DOHH2 (cell line): ENCODE measurements at regions not wholly inside any gene's neighbourhood (a gene's known extent, or its start where the extent isn't known, plus 50 kb on each side); places are given as distances from the start of the nearest gene placed in this dataset.
"Not testable (repeated sequence)": the region's sequence is repeated elsewhere in the genome, so short reads cannot be mapped to it uniquely, and the experiment has no call there.

Source experiments
- H3F3A ChIP-seq: fragments of 200-600 bp; sonication (generic), shearing (Covaris generic); 2 replicates; pipeline ENCODE4 v1.6.0; 2016; ENCODE audit warnings: antibody characterized with exemption, mild to moderate bottlenecking; ENCODE audit not compliant: control insufficient read depth, insufficient read depth
- H3K27ac ChIP-seq: fragments of 200-600 bp; sonication (generic); 2 replicates; pipeline ENCODE4 v1.5.1; 2014; ENCODE audit warnings: low read depth, mild to moderate bottlenecking, low read length, moderate library complexity
- H3K27me3 ChIP-seq: fragments of 200-600 bp; sonication (generic); 2 replicates; pipeline ENCODE4 v1.6.1; 2014; ENCODE audit warnings: mild to moderate bottlenecking, low read length, mixed read lengths; ENCODE audit not compliant: control insufficient read depth
- H3K36me3 ChIP-seq: fragments of 200-600 bp; sonication (generic); 2 replicates; pipeline ENCODE4 v1.6.1; 2014; ENCODE audit warnings: mild to moderate bottlenecking, low read length, moderate library complexity, mixed read lengths; ENCODE audit not compliant: control insufficient read depth
- H3K4me1 ChIP-seq: fragments of 200-600 bp; sonication (generic); 2 replicates; pipeline ENCODE4 v1.6.1; 2014; ENCODE audit warnings: mild to moderate bottlenecking, low read length, mixed read lengths; ENCODE audit not compliant: control insufficient read depth
- H3K4me2 ChIP-seq: fragments of 200-600 bp; sonication (generic); 2 replicates; pipeline ENCODE4 v1.6.0; 2014; ENCODE audit warnings: mild to moderate bottlenecking, low read length, moderate library complexity
- H3K4me3 ChIP-seq: fragments of 200-600 bp; sonication (generic); 2 replicates; pipeline ENCODE4 v1.5.1; 2014; ENCODE audit warnings: mild to moderate bottlenecking, low read length, mixed read lengths
- H3K79me2 ChIP-seq: fragments of 200-600 bp; sonication (generic); 2 replicates; pipeline ENCODE4 v1.6.1; 2014; ENCODE audit warnings: mild to moderate bottlenecking, low read length, mixed read lengths; ENCODE audit not compliant: control insufficient read depth
- H3K9me2 ChIP-seq: fragments of 200-600 bp; sonication (generic); replicated peaks from 2 replicates; pipeline ENCODE4 v1.6.1; 2014; ENCODE audit warnings: mild to moderate bottlenecking, low read length, mixed read lengths; ENCODE audit not compliant: control insufficient read depth
- H3K9me3 ChIP-seq: fragments of 200-600 bp; sonication (generic); 2 replicates; pipeline ENCODE4 v1.6.1; 2014; ENCODE audit warnings: antibody characterized with exemption, low read length, mixed read lengths; ENCODE audit not compliant: control insufficient read depth, insufficient read depth
- H4K20me1 ChIP-seq: fragments of 200-600 bp; sonication (generic); 2 replicates; pipeline ENCODE4 v1.6.0; 2014; ENCODE audit warnings: low read depth, mild to moderate bottlenecking, antibody characterized with exemption, low read length, moderate library complexity; ENCODE audit not compliant: control insufficient read depth, insufficient read depth
- CTCF ChIP-seq: fragments of 200-600 bp; sonication (generic); IDR thresholded peaks from one replicate; pipeline ENCODE4 v1.5.1; 2014; ENCODE audit warnings: antibody characterized with exemption, mild to moderate bottlenecking, low read depth, low read length; ENCODE audit not compliant: poor library complexity, severe bottlenecking
- EZH2phosphoT487 ChIP-seq: fragments of 200-600 bp; sonication (generic); IDR thresholded peaks from 2 replicates; pipeline ENCODE4 v1.6.1; 2017; ENCODE audit warnings: borderline replicate concordance, mild to moderate bottlenecking, antibody characterized with exemption, low read length, moderate library complexity, mixed read lengths

- Histone ChIP-seq H3K4me1 (peaks cover 4% of the 10 kb centered on the region; the same call in 1 of the 2 replicates), H3K4me3 (no peak overlapping the region), H3K27ac (no peak overlapping the region), H3K9me2 (no peaks in the 10 kb centered on the region), H3K4me2 (no peak overlapping the region), H3K27me3 (no peaks in the 10 kb centered on the region), H4K20me1 (no peaks in the 10 kb centered on the region), H3K9me3 (no peaks in the 10 kb centered on the region), H3K36me3 (no peaks in the 10 kb centered on the region), H3F3A (no peaks in the 10 kb centered on the region), H3K79me2 (no peaks in the 10 kb centered on the region)
- TF ChIP-seq CTCF: no peak
These were observed 126.7 kb upstream of the MRI1 start for GRCh38 chr19:13637664-13638063.

DNA sequence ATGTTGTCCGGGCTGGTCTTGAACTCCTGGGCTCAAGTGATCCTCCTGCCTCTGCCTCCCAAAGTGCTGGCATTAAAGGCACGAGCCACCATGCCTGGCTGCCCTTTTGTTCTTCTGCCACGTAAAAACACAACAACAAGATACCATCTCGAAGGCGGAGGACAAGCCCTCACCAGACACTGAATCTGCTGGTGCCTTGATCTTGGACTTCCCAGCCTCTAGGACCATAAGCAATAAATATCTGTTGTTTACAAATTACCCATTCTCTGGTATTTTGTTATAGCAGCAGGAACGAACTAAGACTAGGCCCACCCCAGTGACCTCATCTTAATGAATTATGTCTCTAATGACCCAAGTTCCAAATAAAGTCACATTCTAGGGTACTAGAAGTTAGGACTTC, 128.4 kb upstream of the CACNA1A start:
- Histone ChIP-seq H3K36me3 (no peaks in the 10 kb centered on the region), H3K4me2 (no peak overlapping the region), H3K27ac (no peak overlapping the region), H3K79me2 (no peaks in the 10 kb centered on the region), H3K4me1 (peaks cover 4% of the 10 kb centered on the region; the same call in 1 of the 2 replicates), H3K4me3 (no peak overlapping the region), H3K9me3 (no peaks in the 10 kb centered on the region), H3K9me2 (no peaks in the 10 kb centered on the region), H4K20me1 (no peaks in the 10 kb centered on the region), H3K27me3 (no peaks in the 10 kb centered on the region), H3F3A (no peaks in the 10 kb centered on the region)
- TF ChIP-seq EZH2phosphoT487 (no peak), CTCF (no peak)

DNA sequence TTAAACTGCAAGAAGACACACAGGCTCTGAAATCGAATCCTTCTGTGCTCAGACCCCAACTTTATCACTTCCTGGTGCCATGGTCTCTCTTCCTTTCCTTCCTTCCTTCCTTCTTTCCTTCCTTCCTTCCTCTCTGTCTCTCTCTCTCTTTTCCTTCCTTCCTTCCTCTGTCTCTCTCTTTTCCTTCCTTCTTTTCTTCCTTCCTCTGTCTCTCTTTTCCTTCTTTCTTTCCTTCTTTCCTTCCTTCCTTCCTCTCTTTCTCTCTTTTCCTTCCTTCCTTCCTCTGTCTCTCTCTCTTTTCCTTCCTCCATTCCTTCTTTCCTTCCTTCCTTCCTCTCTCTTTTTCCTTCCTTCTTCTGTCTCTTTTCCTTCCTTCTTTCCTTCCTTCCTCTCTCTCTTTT, 127.2 kb upstream of the CACNA1A start:
- Histone ChIP-seq H3K9me2 (no peaks in the 10 kb centered on the region), H3K4me3 (no peak overlapping the region), H3K4me1 (peaks cover 4% of the 10 kb centered on the region; the same call in 1 of the 2 replicates), H4K20me1 (no peaks in the 10 kb centered on the region), H3K27ac (no peak overlapping the region), H3K79me2 (no peaks in the 10 kb centered on the region), H3K27me3 (no peaks in the 10 kb centered on the region), H3K36me3 (no peaks in the 10 kb centered on the region), H3K4me2 (no peak overlapping the region), H3F3A (no peaks in the 10 kb centered on the region), H3K9me3 (no peaks in the 10 kb centered on the region)
- TF ChIP-seq CTCF (no peak), EZH2phosphoT487 (no peak)

- Histone ChIP-seq H3K9me2 (no peaks in the 10 kb centered on the region), H3K4me3 (no peak overlapping the region), H3K4me1 (peaks cover 4% of the 10 kb centered on the region; the same call in 1 of the 2 replicates), H3K79me2 (no peaks in the 10 kb centered on the region), H3K27me3 (no peaks in the 10 kb centered on the region), H3K9me3 (no peaks in the 10 kb centered on the region), H4K20me1 (no peaks in the 10 kb centered on the region), H3F3A (no peaks in the 10 kb centered on the region), H3K27ac (no peak overlapping the region), H3K4me2 (no peak overlapping the region), H3K36me3 (no peaks in the 10 kb centered on the region)
- no peak for TF ChIP-seq EZH2phosphoT487
- TF ChIP-seq CTCF: no peak
These were observed 126.8 kb upstream of the CACNA1A start for GRCh38 chr19:13633109-13633508.

DNA sequence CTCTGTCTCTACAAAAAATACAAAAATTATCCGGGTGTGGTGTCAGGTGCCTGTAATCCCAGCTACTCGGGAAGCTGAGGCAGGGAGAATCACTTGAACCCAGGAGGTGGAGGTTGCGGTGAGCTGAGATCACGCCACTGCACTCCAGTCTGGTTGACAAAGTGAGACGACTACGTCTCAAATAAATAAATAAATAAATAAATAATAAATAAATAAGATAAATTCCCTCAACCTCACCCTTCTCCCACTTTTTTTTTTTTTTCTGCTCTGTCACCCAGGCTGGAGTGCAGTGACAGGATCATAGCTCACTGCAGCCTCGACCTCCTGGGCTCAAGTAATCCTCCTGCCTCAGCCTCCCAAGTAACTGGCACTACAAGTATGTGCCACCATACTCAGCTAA, 125.9 kb upstream of the CACNA1A start:
- not testable (repeated sequence) for H3K9me3 ChIP-seq, H3K27ac ChIP-seq, H3K4me1 ChIP-seq, H3K4me2 ChIP-seq, H3K79me2 ChIP-seq, H3F3A ChIP-seq, H4K20me1 ChIP-seq, H3K36me3 ChIP-seq, H3K9me2 ChIP-seq, H3K27me3 ChIP-seq, H3K4me3 ChIP-seq
